ENCODE measurements at regions not wholly inside any gene's neighbourhood (a gene's known extent, or its start where the extent isn't known, plus 50 kb on each side); places are given as distances from the start of the nearest gene placed in this dataset.

GRCh38 chr3:110293660-110294059, 778.0 kb upstream of the NECTIN3 start:
- H2BK5ac ChIP-seq (ENCODE audit: insufficient read length, low read length): no peak overlapping the region
- peaks cover 16% of the 10 kb centered on the region for H3K9me3 ChIP-seq (ENCODE audit: control insufficient read depth, low read depth, low read length)
- Mint-ChIP-seq H3K36me3 (ENCODE audit: insufficient read depth in 1 of 3, low read depth in 3 of 3) (peaks cover 26 to 32% (median 29%) of the 10 kb centered on the region in 3 experiments), H3K4me3 (no peak overlapping the region), H3K4me1 (peaks cover 8 to 10% of the 10 kb centered on the region in 2 experiments; a peak in 2 of 4 replicates), H3K27me3 (ENCODE audit: low read depth) (no peaks in the 10 kb centered on the region), H3K9me3 (peaks cover 26% of the 10 kb centered on the region in 2 experiments), H3K27ac (no peak overlapping the region)
- H4K8ac ChIP-seq (replicated peaks; ENCODE audit: insufficient read length, low read depth, low read length): no peak overlapping the region
- no peak for DNase-seq
- H4K20me1 ChIP-seq (ENCODE audit: control insufficient read depth, insufficient read depth, insufficient read length): no peaks in the 10 kb centered on the region
- no peak overlapping the region for H3K4ac ChIP-seq (ENCODE audit: low read depth, low read length)
- no peaks in the 10 kb centered on the region for H3K27me3 ChIP-seq (ENCODE audit: insufficient read depth, low read length)
- no peak overlapping the region for H3K4me2 ChIP-seq (ENCODE audit: insufficient read depth, insufficient read length, low read length)
- H2AK5ac ChIP-seq (ENCODE audit: insufficient read length, low read length): no peak overlapping the region
- H3K23me2 ChIP-seq (ENCODE audit: insufficient read length, low read depth, low read length, poor library complexity, severe bottlenecking): no peaks in the 10 kb centered on the region
- H2AFZ ChIP-seq (ENCODE audit: low read length): no peak overlapping the region
- no peak overlapping the region for H3T11ph ChIP-seq (ENCODE audit: low read length)
- H3K18ac ChIP-seq (ENCODE audit: insufficient read length, low read depth, low read length): no peak overlapping the region
- H3K79me2 ChIP-seq (ENCODE audit: insufficient read depth, low read length): no peaks in the 10 kb centered on the region
- TF ChIP-seq, protein P1, sequence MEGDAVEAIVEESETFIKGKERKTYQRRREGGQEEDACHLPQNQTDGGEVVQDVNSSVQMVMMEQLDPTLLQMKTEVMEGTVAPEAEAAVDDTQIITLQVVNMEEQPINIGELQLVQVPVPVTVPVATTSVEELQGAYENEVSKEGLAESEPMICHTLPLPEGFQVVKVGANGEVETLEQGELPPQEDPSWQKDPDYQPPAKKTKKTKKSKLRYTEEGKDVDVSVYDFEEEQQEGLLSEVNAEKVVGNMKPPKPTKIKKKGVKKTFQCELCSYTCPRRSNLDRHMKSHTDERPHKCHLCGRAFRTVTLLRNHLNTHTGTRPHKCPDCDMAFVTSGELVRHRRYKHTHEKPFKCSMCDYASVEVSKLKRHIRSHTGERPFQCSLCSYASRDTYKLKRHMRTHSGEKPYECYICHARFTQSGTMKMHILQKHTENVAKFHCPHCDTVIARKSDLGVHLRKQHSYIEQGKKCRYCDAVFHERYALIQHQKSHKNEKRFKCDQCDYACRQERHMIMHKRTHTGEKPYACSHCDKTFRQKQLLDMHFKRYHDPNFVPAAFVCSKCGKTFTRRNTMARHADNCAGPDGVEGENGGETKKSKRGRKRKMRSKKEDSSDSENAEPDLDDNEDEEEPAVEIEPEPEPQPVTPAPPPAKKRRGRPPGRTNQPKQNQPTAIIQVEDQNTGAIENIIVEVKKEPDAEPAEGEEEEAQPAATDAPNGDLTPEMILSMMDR (conservative IDR thresholded peaks at IDR 0.05): no peak
- no peak overlapping the region for H2BK12ac ChIP-seq (ENCODE audit: insufficient read length, low read depth, low read length)
- H2BK15ac ChIP-seq (ENCODE audit: low read depth, low read length): no peak overlapping the region
- H3K23ac ChIP-seq (ENCODE audit: insufficient read length, low read depth, low read length): no peak overlapping the region
- H3K56ac ChIP-seq (ENCODE audit: insufficient read length, low read depth, low read length): no peak overlapping the region
- H3K27ac ChIP-seq (ENCODE audit: insufficient read length, low read depth, low read length): no peak overlapping the region
- H2BK120ac ChIP-seq (ENCODE audit: low read depth, low read length, poor library complexity, severe bottlenecking): no peak overlapping the region
- H3K9ac ChIP-seq (ENCODE audit: extremely low read depth, insufficient read length, low read length): no peak overlapping the region
- no peaks in the 10 kb centered on the region for H3K79me1 ChIP-seq (ENCODE audit: insufficient read depth, low read depth, low read length, poor library complexity, severe bottlenecking)
- H3K14ac ChIP-seq (ENCODE audit: insufficient read depth, low read length): no peak overlapping the region
- no peaks in the 10 kb centered on the region for H3K4me1 ChIP-seq (ENCODE audit: insufficient read depth, low read length)
- no peak overlapping the region for H4K5ac ChIP-seq (ENCODE audit: insufficient read length, low read depth, low read length)
- no peak overlapping the region for H4K91ac ChIP-seq (ENCODE audit: insufficient read length, low read depth, low read length)
- H2BK20ac ChIP-seq (ENCODE audit: low read depth, low read length, poor library complexity, severe bottlenecking): no peak overlapping the region

All from H9 (cell line).